ENCODE measurements at regions not wholly inside any gene's neighbourhood (a gene's known extent, or its start where the extent isn't known, plus 50 kb on each side); places are given as distances from the start of the nearest gene placed in this dataset.

GRCh38 chr17:54221499-54221898 is 398.8 kb downstream of the KIF2B start:
- Histone ChIP-seq H4K8ac (ENCODE audit: extremely low read depth, insufficient read depth, low read length) (no peak overlapping the region), H3K56ac (replicated peaks; ENCODE audit: insufficient read length, low read depth, low read length) (no peak overlapping the region), H3K14ac (ENCODE audit: insufficient read length) (no peak overlapping the region), H3K79me2 (ENCODE audit: control insufficient read depth in 1 of 2, insufficient read depth in 2 of 2, low read length in 2 of 2) (no peaks in the 10 kb centered on the region), H3K23me2 (ENCODE audit: low read depth, low read length) (no peaks in the 10 kb centered on the region), H2BK120ac (replicated peaks; ENCODE audit: low read depth, low read length) (no peak overlapping the region), H3K18ac (ENCODE audit: extremely low read depth, low read length) (no peak overlapping the region), H2AFZ (ENCODE audit: low read length) (no peak overlapping the region), H3K4me2 (ENCODE audit: insufficient read depth in 1 of 2, low read depth in 2 of 2, low read length in 2 of 2) (no peak overlapping the region), H3K4me1 (replicated peaks in 1 of 4; ENCODE audit: control insufficient read depth in 3 of 4, insufficient read depth in 4 of 4, low read length in 3 of 4) (0 out of 7 replicates have a peak, but pooled peaks cover 0 to 3% (median 0%) of the 10 kb centered on the region in 4 experiments), H2BK15ac (ENCODE audit: low read length) (no peak overlapping the region), H3K79me1 (ENCODE audit: low read depth, low read length) (no peaks in the 10 kb centered on the region), H2BK20ac (ENCODE audit: low read length) (no peak overlapping the region), H3K23ac (ENCODE audit: insufficient read length) (no peak overlapping the region), H2BK5ac (ENCODE audit: low read depth, low read length) (no peak overlapping the region), H3K9me3 (ENCODE audit: insufficient read depth in 2 of 2, low read depth in 1 of 2, low read length in 1 of 2) (0 out of 4 replicates have a peak, but pooled peaks cover 0 to under 1% of the 10 kb centered on the region in 2 experiments), H4K5ac (ENCODE audit: insufficient read length, low read depth, low read length) (no peak overlapping the region), H3K4me3 (ENCODE audit: extremely low read depth in 1 of 4, insufficient read depth in 2 of 4, low read depth in 3 of 4, low read length in 4 of 4) (no peak overlapping the region), H4K20me1 (replicated peaks in 1 of 2; ENCODE audit: control insufficient read depth in 1 of 2, insufficient read depth in 2 of 2, low read length in 2 of 2) (no peaks in the 10 kb centered on the region), H3K4ac (replicated peaks; ENCODE audit: insufficient read length, low read depth, low read length) (no peak overlapping the region), H2AK5ac (ENCODE audit: low read depth, low read length) (no peak overlapping the region), H4K91ac (replicated peaks; ENCODE audit: insufficient read length, low read length) (no peak overlapping the region), H3K9ac (replicated peaks in 1 of 4; ENCODE audit: extremely low read depth in 1 of 4, low read depth in 3 of 4, low read length in 3 of 4) (no peak overlapping the region), H3K27ac (ENCODE audit: low read depth, low read length) (no peak overlapping the region), H3K36me3 (ENCODE audit: control insufficient read depth in 2 of 4, insufficient read depth in 4 of 4, low read length in 3 of 4) (no peaks in the 10 kb centered on the region), H3K27me3 (replicated peaks in 1 of 4; ENCODE audit: control insufficient read depth in 3 of 4, extremely low read depth in 1 of 4, insufficient read depth in 3 of 4, low read length in 3 of 4) (no peaks in the 10 kb centered on the region), H2BK12ac (ENCODE audit: low read depth, low read length) (no peak overlapping the region)
- FAIRE-seq (no peak), DNase-seq (ENCODE audit: low read depth in 1 of 2, low spot score in 2 of 2) (no peak)
- ChIA-PET CTCF (ENCODE audit: partially characterized antibody) (no interaction called here), POLR2A (ENCODE audit: partially characterized antibody) (no interaction called here)
- WGBS, 2 experiments (ENCODE audit: extremely low coverage in 1 of 2, insufficient coverage in 1 of 2, insufficient read length in 1 of 2, insufficient replicate concordance in 2 of 2, low coverage in 1 of 2, low lambda C conversion rate in 2 of 2, missing lambda C conversion rate in 1 of 2) = 78% methylated on average over 2 of the region's 2 CpGs; no CpG with 5 or more reads in 1 of the 2 experiments
- TF ChIP-seq SIN3A (conservative IDR thresholded peaks at IDR 0.05 in 1 of 2, IDR thresholded peaks at IDR 0.05 in 1 of 2; ENCODE audit: low read depth in 1 of 2, low read length in 2 of 2) = no peak
- TF ChIP-seq KDM1A (IDR thresholded peaks at IDR 0.05; ENCODE audit: borderline replicate concordance, low read length) = no peak
- TF ChIP-seq GTF2F1 (IDR thresholded peaks at IDR 0.05; ENCODE audit: borderline replicate concordance, low read depth, low read length) = no peak
- no peak for TF ChIP-seq SP4 (IDR thresholded peaks at IDR 0.05; ENCODE audit: low read length)
- TF ChIP-seq ASH2L (IDR thresholded peaks at IDR 0.05; ENCODE audit: low read length) = no peak
- no peak for TF ChIP-seq FOSL1 (IDR thresholded peaks at IDR 0.05; ENCODE audit: insufficient read depth, low read depth, low read length)
